GM18873 (cell line): ENCODE measurements at regions not wholly inside any gene's neighbourhood (a gene's known extent, or its start where the extent isn't known, plus 50 kb on each side); places are given as distances from the start of the nearest gene placed in this dataset.
A peak's percentile ranks its signal among the peaks of the same experiment; 100 is the strongest.

Experiments used
- ATAC-seq: cut with Tn5 transposase; IDR thresholded peaks from one replicate; pipeline ENCODE4 v1.9.1; 2021; ENCODE audit warnings: mild to moderate bottlenecking, moderate library complexity, moderate number of reproducible peaks; ENCODE audit not compliant: unreplicated experiment, low FRiP score

DNA sequence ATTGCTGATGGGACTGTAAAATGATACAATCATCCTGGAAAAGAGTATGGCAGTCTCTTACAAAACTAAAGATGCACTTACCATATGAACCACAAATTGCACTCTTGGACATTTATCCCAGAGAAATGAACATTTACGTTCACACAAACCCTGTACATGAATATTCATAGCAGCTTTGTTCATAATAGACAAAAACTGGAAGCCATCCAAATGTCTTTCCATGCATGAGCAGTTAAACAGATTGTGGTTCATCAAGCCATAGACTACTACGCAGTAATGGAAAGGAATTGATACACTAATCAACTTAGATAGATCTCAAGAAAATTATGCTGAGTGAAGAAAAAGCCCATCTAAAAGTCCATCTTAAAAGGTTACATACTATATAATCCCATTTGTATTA lies 156.1 kb upstream of the SLC39A10 start:
- no peak for ATAC-seq

DNA sequence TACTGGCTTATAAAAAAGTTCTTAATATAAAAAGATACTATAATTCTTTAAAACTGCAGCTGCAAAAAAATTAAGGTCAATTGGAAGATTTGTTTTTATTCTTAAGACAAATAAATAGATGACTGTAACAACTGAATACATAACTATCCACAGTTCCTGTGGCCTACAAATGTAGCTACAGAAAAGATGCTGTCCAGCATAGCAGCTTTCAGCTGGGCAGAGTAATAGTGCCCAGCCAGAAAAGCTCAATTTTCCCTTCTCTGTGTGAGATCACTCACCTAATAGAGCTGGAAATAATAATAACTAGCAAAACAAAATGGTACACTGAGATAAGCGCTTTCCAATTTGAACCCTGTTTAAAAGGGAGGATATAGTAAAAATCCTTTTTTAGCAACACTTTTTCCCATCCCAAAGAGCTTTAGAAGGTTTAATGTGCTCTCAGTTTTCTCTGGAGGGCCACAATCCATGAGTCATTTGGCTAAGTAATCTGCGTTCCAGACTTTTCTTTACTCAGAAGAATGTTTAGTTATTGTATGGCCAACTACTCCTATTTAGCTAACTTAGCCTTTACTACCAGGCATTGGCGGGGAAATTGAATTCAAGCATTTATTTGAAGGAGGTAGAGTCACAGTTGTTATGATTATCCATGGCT lies 158.1 kb upstream of the SLC39A10 start:
- ATAC-seq = no peak

DNA sequence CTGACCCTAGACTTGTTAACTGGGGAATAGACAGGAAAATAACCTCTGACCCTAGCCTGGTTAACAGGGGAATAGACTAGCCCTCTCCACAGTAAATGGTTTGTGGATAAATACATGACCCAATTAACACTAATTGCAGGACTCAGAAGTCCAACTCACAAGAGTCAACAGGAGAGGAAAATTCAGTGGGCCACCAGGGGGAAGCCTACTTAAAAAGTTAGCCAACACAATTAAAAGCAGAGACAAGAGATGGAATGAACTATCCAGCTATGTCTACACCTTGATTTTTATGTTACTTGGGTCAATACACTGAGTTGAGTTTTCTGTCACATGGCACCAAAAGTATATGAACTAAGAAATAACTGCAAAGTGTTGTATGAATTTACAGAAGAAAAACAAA lies 158.8 kb upstream of the SLC39A10 start:
- ATAC-seq = peak; percentile 53

DNA sequence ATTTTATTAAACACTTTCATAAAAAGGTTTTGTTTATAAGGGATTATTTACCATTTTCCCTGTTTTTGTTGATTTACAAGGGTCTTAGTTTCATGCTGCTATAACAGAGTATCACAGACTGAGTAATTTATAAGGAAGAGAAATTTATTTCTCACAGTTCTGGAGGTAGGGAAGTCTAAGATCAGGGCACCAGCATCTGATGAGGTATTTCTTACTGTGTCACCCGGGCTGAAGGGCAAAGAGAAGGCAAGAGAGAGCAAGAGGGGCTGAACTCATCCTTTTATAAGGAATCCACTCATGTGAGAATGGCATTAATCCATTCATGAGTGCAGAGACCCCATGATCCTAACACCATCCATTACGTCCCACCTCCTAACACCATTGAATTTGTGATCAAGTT lies 160.0 kb upstream of the SLC39A10 start:
- ATAC-seq = no peak

DNA sequence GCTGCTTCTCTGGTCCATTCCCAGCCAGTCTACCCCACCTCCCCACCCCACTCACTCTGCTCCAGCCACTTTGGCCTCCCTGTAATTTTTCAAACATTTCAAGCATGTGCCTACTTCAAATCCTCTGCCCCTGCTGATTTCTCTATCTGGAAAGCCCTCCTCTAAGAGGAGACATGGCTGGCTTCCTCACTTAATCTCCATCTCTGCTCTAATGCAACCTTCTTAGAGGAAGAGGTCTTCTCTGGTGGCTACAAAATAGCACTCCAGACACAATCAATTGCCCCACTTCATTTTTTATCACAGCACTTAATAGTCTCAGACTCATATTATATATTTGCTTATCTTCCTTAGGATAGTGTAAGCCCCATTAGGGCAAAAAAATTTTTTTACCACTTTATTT lies 161.1 kb upstream of the SLC39A10 start:
- no peak for ATAC-seq

DNA sequence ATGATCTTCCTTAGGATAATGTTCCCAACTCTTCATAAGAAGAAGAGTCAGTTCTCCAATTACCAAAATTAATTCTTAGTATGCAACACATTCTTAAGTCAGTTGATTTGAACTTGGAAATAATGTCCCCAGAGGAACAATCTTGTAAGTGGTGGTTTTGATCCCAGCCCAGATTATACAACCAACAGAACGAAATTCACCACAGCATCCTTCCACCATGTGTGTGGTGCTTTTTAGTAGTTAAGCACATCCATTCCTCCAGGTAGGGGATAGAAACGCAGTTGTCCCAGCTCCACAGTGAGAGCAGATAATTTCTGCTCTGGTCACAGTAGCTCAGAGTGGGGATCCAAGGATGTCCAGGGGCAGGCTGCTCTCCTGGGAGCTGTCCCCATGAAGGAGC lies 161.7 kb upstream of the SLC39A10 start:
- ATAC-seq = no peak

DNA sequence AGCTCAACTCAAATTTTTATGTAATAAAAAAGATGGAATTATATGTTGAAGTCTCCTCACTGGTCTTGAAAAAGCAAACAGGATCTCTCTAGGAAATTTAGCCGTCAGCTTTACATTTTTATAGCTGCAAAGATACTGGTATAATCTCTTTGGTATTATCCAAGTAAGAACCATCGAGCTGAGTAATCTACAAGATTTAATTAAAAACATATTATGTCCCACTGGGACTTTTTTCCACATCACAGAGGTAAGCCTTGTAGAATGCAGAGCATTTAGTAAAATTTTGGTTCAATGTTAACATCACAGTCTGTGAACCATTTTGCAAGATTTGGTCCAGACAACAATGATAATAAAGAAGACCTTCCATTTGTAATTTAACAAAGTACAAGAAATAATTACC lies 162.6 kb upstream of the SLC39A10 start:
- no peak for ATAC-seq

DNA sequence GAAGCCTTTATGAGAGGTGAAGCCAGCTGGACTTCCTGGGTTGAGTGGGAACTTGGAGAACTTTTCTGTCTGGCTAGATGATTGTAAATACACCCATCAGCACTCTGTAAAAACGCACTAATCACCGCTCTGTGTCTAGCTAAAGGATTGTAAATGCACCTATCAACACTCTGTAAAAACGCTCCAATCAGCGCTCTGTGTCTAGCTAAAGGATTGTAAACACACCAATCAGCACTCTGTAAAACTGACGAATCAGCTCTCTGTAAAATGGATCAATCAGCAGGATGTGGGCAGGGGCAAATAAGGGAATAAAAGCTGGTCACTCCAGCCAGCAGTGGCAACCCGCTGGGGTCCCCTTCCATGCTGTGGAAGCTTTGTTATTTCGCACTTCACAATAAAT lies 163.6 kb upstream of the SLC39A10 start:
- no peak for ATAC-seq

DNA sequence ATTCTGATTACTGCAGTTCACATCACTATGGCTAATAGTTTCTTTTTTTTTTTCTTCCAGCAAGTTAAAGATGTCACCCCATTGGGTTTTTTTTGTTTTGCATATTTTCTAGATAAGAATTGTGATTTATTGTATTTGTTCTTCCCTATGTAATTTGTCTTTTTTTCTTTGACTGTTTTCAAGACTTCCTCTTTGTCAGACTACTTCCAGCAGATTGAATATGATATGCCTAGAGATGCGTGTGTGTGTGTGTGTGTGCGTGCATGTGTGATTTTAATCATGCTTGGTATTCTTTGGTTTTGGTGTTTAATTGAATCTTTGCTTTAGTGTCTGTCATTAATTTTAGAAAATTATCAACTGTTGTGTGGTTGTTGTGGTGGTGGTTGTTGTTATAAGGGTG lies 166.7 kb upstream of the SLC39A10 start:
- no peak for ATAC-seq

DNA sequence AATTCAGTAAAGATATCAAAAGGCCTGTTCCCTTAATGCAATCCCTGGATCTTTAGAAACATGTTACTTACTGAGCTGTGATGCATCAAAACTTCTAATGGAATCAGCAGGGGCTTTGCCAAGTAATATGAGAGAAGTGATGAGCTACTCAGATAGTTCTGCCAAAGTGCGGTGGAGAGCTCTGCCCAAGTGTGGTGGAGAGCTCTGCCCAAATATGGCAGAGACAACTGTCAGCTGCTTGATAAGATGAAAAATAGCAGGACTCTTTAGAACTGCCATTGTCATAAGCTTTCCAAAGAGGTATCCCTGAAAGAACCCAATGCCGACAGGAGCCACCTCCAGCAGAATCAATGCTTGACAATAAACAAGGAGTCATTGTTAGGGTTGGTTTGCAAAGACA lies 167.9 kb upstream of the SLC39A10 start:
- no peak for ATAC-seq

DNA sequence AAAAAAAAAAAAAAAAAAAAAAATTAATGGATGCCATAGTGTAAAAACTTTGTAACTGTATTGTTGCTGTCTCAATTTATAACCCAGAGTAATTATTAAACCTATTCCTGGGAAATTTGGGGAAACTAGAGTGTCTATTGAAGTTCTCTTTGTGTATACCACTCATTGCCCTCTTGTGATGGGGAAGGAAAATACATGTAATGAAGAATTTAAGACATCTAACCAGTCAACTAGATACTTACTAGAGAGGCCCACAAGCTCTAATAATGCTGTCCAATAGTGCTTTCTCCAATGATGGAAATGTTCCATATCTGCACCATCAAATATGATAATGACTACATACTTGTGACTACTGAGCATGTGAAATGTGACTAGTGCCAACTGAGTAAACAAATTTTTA lies 168.5 kb upstream of the SLC39A10 start:
- no peak for ATAC-seq

DNA sequence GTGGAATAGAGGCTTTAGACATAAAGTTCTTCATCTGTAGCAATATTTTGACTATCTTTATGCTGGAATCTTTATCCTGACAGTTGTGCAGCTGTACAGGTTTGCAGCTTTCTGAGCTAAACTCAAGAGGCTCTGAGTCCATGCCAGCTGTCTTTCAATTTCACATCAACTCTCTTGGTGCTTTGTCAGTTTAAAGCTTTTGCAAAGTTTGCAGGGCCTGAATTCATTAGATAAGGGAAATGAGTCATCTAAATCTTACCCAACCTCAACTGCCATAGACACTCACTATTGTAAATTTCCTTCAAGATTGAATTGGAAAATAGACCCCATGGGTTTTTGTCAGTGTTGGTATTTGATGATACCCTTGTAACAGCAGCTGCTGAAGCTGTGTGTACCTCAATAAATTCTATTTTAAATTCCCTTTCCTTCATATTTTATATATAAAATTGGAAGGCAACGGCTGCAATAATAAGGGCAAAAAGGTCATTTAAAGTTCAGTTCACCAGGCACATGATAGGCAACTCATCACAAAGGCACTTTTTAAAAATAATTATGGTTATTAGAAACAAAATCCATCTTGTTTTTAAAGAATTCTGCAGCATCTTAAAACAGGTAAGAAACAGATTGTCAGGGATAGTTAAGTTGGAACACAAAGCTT lies 169.9 kb upstream of the SLC39A10 start:
- ATAC-seq = peak; percentile 89

DNA sequence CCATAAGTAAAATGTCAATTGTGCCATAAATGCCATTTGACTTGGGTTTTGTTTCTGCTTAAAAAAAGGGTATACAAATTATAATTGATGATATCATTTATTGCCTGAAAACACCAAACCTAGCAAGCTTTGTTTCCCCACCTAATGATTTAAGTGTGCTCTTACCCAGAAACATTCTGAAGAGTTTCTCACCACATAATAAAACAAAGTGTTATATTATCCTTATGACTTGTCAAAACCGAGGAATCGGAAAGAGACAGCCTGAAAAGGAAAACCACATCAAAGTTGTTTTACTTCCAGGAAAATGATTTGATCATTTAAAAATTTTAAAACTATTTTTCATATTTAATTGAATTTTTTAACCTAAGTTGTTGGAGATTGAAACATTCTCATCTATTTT lies 170.5 kb upstream of the SLC39A10 start:
- no peak for ATAC-seq

DNA sequence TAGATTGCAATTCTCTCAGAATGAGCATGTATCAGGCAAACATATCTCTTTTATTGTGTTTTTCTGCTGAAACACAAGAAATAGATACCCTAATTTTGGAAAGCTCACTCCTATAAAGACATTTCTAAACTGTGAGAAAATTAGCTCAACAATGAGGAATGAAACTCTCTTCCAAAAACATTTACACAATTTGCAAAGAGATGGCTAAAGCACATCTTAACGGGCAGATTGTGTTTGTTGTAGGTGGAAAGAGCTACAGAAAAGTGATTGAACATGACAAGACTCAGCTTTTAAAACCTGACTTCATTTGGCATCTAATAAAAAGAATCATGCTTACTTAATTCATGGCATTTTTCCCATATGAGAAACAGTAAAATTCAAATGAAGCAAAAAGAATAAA lies 175.0 kb upstream of the SLC39A10 start:
- no peak for ATAC-seq

DNA sequence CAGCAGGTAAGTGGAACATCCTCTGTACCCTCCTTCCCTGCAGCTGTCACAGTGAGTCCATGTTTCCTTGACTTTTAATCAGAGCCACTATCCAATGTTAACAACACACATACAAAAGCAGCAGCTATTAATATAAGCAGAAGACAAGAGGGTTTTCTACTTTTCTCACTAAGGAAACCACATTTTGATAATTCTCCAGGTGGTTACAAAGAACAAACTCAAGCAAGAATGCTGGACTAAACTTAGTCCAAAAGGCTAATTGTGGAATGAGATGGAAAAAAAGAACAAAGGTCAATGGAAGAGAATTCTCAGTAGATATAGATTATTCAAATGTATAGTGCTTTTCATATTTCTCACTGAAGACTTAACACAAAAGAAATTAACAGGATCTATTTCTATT lies 176.9 kb upstream of the SLC39A10 start:
- no peak for ATAC-seq

DNA sequence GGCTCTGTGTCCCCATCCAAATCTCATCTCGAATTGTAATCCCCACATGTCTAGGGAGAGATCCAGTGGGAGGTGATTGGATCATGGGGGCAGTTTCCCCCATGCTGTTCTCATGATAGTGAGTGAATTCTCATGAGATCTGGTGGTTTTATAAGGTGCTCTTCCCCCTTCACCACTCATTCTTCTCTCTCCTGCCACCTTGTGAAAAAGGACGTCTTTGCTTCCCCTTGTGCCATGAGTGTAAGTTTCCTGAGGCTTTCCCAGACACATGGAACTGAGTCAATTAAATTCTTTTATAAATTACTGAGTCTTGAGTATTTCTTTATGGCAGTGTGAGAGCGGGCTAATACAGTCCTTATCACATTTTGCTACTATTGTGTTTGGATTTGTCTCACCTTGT lies 177.6 kb upstream of the SLC39A10 start:
- ATAC-seq = no peak

DNA sequence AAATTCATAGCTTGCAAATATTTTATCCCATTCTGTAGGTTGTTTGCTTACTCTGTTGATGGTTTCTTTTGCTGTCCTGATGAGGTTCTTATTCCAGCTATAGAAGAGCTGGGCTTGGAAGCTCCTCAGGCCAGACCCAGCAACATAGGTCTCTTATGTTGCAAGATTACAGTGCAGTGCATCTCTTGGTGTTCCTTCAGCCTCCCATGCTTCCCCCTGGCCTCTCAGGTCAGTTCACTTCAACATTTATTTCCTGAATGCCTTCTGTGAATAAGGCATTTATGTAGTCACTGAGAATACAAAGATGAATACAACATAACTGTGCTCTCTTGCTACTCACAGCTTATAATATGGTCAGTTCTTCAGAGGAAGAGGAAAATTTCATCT lies 179.0 kb upstream of the SLC39A10 start:
- no peak for ATAC-seq

DNA sequence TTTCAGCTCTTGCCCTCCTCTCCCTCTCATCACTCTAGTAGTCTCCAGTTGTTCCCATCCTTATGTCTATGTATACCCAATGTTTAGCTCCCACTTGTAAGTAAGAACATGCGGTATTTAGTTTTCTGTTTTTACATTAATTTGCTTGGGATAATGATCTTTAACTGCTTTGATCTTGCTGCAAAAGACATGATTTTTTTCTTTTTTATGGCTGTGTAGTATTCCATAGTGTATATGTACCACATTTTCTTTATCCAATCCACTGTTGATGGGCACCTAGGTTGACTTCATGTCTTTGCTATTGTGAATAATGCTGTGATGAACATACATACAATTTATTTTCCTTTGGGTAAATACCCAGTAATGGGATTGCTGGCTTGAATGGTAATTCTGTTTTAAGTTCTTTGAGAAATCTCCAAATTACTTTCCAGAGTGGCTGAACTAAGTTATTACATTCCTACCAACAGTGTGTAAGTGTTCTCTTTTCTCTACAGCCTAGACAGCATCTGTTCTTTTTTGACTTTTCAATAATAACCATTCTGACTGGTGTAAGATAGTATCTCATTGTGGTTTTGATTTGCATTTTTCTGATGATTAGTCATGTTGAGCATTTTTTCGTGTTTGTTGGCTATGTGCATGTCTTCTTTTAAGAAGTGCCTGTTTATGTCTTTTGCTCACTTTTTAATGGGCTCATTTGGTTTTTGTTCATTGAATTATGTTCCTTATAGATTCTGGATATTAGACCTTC lies 179.6 kb upstream of the SLC39A10 start:
- ATAC-seq = no peak

DNA sequence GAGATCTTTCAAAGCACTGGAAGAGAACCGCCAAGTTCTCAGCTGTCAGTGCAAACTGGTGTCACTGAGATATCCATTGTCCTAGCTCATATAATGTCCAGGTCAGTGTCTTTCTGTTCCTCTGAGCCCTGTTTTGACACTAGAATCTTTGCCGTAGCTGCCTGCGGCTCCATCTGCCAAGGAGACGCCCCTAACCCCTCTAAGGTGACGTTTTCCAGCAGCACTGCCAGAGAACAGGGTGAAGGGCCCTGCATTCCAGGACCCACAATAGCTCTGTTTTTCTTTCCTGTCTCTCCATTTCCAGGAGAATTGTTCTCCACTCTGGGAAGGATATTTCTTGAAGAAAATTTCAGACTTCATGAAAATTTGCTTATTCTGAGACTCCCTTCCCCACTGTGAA lies 181.7 kb upstream of the SLC39A10 start:
- ATAC-seq = no peak

DNA sequence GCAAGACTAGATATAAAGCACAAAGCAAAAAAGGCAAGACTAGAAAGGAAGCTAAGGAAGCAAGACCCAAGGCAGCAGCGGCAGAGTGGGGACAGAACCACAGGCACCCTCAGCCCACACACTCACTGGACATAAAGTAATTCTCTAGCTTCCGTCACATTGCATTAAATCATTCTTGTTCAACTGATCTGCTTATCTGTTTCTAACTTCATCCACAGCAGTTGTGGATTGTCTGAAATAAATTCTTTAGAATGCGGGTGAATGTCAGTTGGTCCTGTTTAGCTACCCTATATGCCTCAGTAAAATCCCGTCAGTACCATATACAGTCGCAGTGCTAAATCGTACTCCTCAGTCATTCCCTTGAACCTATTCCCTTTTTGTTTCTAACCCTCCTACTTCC lies 183.2 kb upstream of the SLC39A10 start:
- ATAC-seq = no peak

DNA sequence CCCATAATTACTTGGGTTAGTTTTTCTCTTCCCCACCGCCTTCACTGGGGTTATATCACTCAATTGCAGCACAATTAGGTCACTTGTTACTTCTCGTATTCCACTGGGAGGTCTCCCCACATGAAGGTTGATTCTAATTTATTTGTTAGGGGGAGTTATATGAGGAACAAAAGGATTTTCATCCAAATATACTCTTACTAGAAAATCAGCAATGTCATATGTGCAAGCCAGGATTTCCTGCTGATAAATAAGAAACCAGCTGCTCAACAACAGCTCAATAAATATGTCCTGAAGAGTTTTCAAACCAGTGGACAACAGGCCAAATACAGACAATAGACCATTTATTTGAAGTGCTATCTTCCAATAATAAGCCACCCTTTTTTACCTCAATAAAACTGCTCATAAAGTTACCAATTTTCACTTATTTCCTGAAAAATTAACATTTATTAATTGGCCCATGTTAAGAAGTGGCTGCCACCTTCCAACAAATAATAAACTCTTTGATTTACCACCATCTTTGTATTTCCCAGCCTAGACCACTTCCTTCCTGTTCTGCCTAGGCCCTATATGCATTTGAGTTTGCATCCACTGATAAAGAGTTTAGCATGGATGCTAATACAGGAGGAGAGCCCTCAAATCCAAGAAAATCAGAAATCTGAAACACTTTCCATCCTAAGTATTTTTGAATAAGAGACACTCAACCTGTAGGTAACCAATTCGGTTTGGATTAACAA lies 184.4 kb upstream of the SLC39A10 start:
- ATAC-seq = no peak
